HEK293T (cell line): ENCODE measurements at regions not wholly inside any gene's neighbourhood (a gene's known extent, or its start where the extent isn't known, plus 50 kb on each side); places are given as distances from the start of the nearest gene placed in this dataset.

Experiments used
- CTCF ChIA-PET: fragments of 350-600 bp; formaldehyde crosslinking; extraction: SDS; loops from one replicate; lab custom pipeline; 2021; ENCODE audit warnings: antibody characterized with exemption, inconsistent platforms; lab: Yijun Ruan, JAX
- POLR2A ChIA-PET: fragments of 350-600 bp; formaldehyde crosslinking; extraction: SDS; loops from one replicate; lab custom pipeline; 2020; ENCODE audit warnings: antibody characterized with exemption, inconsistent platforms; lab: Yijun Ruan, JAX
- DNase-seq: peaks from one replicate; pipeline ENCODE4 v3.0.0; 2012; ENCODE audit warnings: mixed read lengths; ENCODE audit errors: extremely low spot score
- ARNT ChIP-seq: fragments of 450-650 bp; IDR thresholded peaks from 2 replicates; pipeline ENCODE4 v1.6.1; 2017; ENCODE audit warnings: mild to moderate bottlenecking
- BHLHE40 ChIP-seq: fragments of 450-650 bp; IDR thresholded peaks from 2 replicates; pipeline ENCODE4 v1.6.1; 2016; ENCODE audit warnings: mild to moderate bottlenecking, moderate library complexity, borderline replicate concordance
- CTBP1 ChIP-seq: fragments of 450-650 bp; IDR thresholded peaks from 2 replicates; pipeline ENCODE4 v1.6.1; 2016; ENCODE audit warnings: borderline replicate concordance
- ELF4 ChIP-seq: fragments of 450-650 bp; IDR thresholded peaks from 2 replicates; pipeline ENCODE4 v1.6.1; 2017; ENCODE audit warnings: antibody characterized with exemption
- FOXA1 ChIP-seq: fragments of 450-650 bp; IDR thresholded peaks from 2 replicates; pipeline ENCODE4 v1.6.1; 2016; ENCODE audit warnings: mild to moderate bottlenecking
- FOXK2 ChIP-seq: fragments of 450-650 bp; IDR thresholded peaks from 2 replicates; pipeline ENCODE4 v1.6.1; 2016; ENCODE audit warnings: mild to moderate bottlenecking
- FOXM1 ChIP-seq: fragments of 450-650 bp; IDR thresholded peaks from 2 replicates; pipeline ENCODE4 v1.6.1; 2017; ENCODE audit warnings: mild to moderate bottlenecking, borderline replicate concordance
- HDGF ChIP-seq: fragments of 450-650 bp; IDR thresholded peaks from 2 replicates; pipeline ENCODE4 v1.6.1; 2017; ENCODE audit warnings: antibody characterized with exemption, borderline replicate concordance
- L3MBTL2 ChIP-seq: fragments of 450-650 bp; conservative IDR thresholded peaks from 2 replicates; pipeline ENCODE4 v1.6.1; 2016; ENCODE audit warnings: mild to moderate bottlenecking
- LEF1 ChIP-seq: fragments of 450-650 bp; IDR thresholded peaks from 2 replicates; pipeline ENCODE4 v1.6.1; 2017; ENCODE audit warnings: mild to moderate bottlenecking, borderline replicate concordance
- NFRKB ChIP-seq: fragments of 450-650 bp; IDR thresholded peaks from 2 replicates; pipeline ENCODE4 v1.6.1; 2016; ENCODE audit warnings: mild to moderate bottlenecking, moderate library complexity
- SP1 ChIP-seq: fragments of 450-650 bp; IDR thresholded peaks from 2 replicates; pipeline ENCODE4 v1.6.1; 2017
- SUZ12 ChIP-seq: fragments of 450-650 bp; IDR thresholded peaks from 2 replicates; pipeline ENCODE4 v1.6.1; 2016; ENCODE audit warnings: mild to moderate bottlenecking
- TARDBP ChIP-seq: fragments of 450-650 bp; IDR thresholded peaks from 2 replicates; pipeline ENCODE4 v1.6.1; 2016
- ZNF384 ChIP-seq: fragments of 450-650 bp; IDR thresholded peaks from 2 replicates; pipeline ENCODE4 v1.6.1; 2016
- TF ChIP-seq, protein P1 (sequence below): fragments of 450-650 bp; IDR thresholded peaks from 2 replicates; pipeline ENCODE4 v1.6.1; 2016

DNA sequence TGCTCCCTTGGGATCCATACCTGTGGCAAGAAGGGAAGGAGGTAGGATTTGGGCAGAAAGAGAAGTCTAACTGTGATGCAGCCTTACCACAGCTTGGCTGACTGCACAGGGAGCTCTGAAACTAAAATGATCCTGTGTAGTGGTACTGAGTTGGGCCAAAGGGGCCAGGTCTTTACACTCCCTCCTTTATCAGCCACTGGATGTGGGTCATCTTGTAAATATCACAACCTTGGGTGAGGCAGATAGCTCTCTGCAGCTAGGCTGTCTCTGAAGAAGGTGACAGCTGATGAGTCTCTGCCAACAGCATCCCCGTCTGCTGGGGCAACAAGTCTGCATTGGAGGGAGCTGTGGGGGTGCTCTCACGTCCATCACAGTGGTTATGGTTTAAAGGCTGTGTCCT, 95.9 kb upstream of the CAND1 start:
- TF ChIP-seq ARNT (no peak), L3MBTL2 (no peak), HDGF (no peak), FOXM1 (no peak), TARDBP (no peak), NFRKB (no peak), FOXA1 (no peak), FOXK2 (no peak), CTBP1 (no peak), SP1 (no peak), ELF4 (no peak), ZNF384 (no peak), SUZ12 (no peak)
- TF ChIP-seq, protein P1, sequence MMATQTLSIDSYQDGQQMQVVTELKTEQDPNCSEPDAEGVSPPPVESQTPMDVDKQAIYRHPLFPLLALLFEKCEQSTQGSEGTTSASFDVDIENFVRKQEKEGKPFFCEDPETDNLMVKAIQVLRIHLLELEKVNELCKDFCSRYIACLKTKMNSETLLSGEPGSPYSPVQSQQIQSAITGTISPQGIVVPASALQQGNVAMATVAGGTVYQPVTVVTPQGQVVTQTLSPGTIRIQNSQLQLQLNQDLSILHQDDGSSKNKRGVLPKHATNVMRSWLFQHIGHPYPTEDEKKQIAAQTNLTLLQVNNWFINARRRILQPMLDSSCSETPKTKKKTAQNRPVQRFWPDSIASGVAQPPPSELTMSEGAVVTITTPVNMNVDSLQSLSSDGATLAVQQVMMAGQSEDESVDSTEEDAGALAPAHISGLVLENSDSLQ = no peak
- POLR2A ChIA-PET = no interaction called here
- CTCF ChIA-PET = no interaction called here
- DNase-seq = no peak

GRCh38 chr12:67182551-67182950, 86.6 kb upstream of the CAND1 start:
- CTCF ChIA-PET = no interaction called here
- POLR2A ChIA-PET = no interaction called here
- DNase-seq = no peak
- no peak for TF ChIP-seq SP1
- TF ChIP-seq CTBP1 = no peak
- no peak for TF ChIP-seq HDGF
- TF ChIP-seq ZNF384 = no peak
- no peak for TF ChIP-seq SUZ12
- TF ChIP-seq, protein P1 = no peak
- no peak for TF ChIP-seq ARNT
- TF ChIP-seq FOXK2 = no peak
- no peak for TF ChIP-seq FOXA1
- TF ChIP-seq BHLHE40 = no peak
- TF ChIP-seq TARDBP = no peak

DNA sequence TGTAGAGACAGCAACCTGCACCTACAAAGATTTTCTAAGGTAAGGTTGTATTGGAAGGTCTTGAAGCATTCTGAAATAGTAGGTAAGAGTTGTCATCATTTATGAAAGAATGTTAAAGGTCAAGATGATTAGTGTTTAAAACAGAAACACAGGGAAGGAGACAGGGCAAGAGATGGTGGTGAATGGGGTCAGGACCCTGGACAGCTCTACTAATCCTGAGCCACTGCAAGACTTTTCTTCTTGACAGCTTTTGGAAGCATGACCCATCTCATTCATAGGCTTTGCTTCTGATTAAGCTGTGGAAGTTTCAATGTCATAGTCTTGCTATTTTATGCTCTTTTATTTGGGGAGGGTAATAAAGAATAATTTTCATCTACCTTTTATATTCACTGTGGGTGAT, 75.5 kb upstream of the CAND1 start:
- DNase-seq = peak; percentile 37
- ChIA-PET POLR2A (no interaction called here), CTCF (no interaction called here)
- TF ChIP-seq BHLHE40 = no peak
- no peak for TF ChIP-seq ARNT
- TF ChIP-seq FOXM1 = no peak
- no peak for TF ChIP-seq SP1
- TF ChIP-seq ZNF384 = no peak
- TF ChIP-seq FOXK2 = no peak
- TF ChIP-seq LEF1 = no peak
- TF ChIP-seq L3MBTL2 = no peak
- no peak for TF ChIP-seq ELF4
- no peak for TF ChIP-seq CTBP1
- no peak for TF ChIP-seq FOXA1
- TF ChIP-seq HDGF = no peak

DNA sequence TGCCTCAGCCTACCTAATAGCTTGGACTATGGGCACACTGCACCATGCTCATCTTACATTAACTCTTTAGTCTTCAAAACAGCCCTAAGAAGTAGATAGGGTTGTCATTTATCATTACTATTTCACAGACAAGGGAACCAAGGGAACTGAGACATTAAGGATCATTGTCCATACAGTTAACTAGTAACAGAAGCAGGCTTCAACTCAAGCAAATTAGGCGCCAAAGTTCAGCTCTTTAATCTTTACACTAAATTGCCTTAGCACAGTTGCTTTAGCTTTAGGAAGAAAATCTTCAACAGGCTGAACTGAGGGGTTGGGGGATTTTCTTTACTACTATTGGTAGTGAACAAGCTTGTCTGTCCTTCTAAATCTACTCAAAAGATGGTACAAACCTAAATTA, 68.8 kb upstream of the CAND1 start:
- no peak for DNase-seq
- CTCF ChIA-PET = no interaction called here
- no peak for TF ChIP-seq L3MBTL2
- no peak for TF ChIP-seq BHLHE40
- no peak for TF ChIP-seq SP1
- TF ChIP-seq ZNF384 = no peak
- TF ChIP-seq ELF4 = no peak
- TF ChIP-seq SUZ12 = no peak
- no peak for TF ChIP-seq NFRKB
- no peak for TF ChIP-seq FOXM1
- no peak for TF ChIP-seq HDGF
- no peak for TF ChIP-seq LEF1
- POLR2A ChIA-PET = interaction anchor here (1.4 kb wide), 1 partner anchor 69 kb away, joined by 7 read pairs; the partner anchor contains the start of gene CAND1

DNA sequence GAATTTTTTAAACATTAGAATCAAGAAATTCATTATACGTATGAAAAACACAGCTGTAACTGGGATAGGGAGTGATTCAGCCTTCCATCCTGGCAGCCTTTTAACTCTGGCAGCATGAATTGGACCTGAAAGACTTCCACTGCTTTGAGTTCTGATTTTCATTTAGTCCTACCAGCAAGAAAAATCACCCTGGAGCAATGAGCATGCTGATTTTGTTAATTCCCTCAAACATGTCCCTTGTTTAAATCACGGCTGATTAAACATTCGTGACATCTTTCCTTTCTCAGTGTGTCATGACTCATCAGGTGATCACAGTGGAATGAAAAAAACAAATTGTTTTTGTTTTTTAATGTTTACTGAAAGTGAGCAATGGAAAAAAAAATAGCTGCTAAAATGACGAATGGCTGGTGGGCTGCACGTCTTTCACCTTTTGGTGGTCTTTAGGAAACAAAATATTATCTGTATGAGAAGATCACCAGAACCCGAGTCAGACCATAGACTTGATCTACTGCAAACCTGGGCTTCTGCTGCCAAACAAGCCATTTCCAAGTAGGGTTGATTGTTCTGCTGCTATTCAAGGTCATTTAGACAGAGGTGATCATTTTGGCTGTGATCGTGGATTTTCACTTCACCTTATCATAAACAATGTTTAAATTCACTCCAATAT, 67.0 kb upstream of the CAND1 start:
- no peak for DNase-seq
- ChIA-PET POLR2A (no interaction called here), CTCF (no interaction called here)
- TF ChIP-seq FOXM1 = no peak
- TF ChIP-seq ZNF384 = no peak
- TF ChIP-seq, protein P1 = no peak
- no peak for TF ChIP-seq NFRKB
- no peak for TF ChIP-seq LEF1

DNA sequence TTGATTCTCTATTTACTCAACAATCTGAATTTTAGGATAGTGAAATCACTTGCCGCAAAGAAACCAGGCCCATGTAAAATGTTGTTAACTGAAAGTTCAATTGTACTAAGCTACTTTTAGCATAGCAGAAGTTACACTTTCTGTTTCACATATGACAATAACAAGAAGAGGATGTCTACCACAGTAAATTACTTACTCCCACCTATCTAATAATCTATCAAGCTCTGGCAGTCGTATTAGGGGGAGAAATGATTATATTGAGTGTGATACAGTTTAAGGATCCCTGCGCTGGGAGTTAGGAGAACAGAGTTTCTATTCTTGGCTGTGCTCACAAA, 66.5 kb upstream of the CAND1 start:
- DNase-seq = no peak
- TF ChIP-seq, protein P1 = no peak
- TF ChIP-seq NFRKB (no peak), TARDBP (no peak), BHLHE40 (no peak), HDGF (no peak), FOXM1 (no peak), FOXK2 (no peak), LEF1 (no peak), CTBP1 (no peak), ELF4 (no peak), FOXA1 (no peak), SP1 (no peak), ZNF384 (no peak), SUZ12 (no peak), ARNT (no peak), L3MBTL2 (no peak)
- POLR2A ChIA-PET = no interaction called here
- CTCF ChIA-PET = no interaction called here
